ENCODE measurements at regions not wholly inside any gene's neighbourhood (a gene's known extent, or its start where the extent isn't known, plus 50 kb on each side); places are given as distances from the start of the nearest gene placed in this dataset.
"Not testable (repeated sequence)": the region's sequence is repeated elsewhere in the genome, so short reads cannot be mapped to it uniquely, and the experiment has no call there.

GRCh38 chr12:75650595-75651341 is 139.4 kb upstream of the KRR1 start:
- TF ChIP-seq CTCF (conservative IDR thresholded peaks at IDR 0.05; ENCODE audit: low read depth, low read length) = no peak
- no peak for DNase-seq (ENCODE audit: low read depth)
- no peak overlapping the region for H3K4me3 ChIP-seq (ENCODE audit: low read length)

GRCh38 chr12:75650100-75650499 is 138.7 kb upstream of the KRR1 start:
- no peak for TF ChIP-seq CTCF (conservative IDR thresholded peaks at IDR 0.05; ENCODE audit: low read depth, low read length)
- H3K4me3 ChIP-seq (ENCODE audit: low read length) = no peak overlapping the region
- DNase-seq (ENCODE audit: low read depth) = no peak

- TF ChIP-seq CTCF (conservative IDR thresholded peaks at IDR 0.05; ENCODE audit: low read depth, low read length) = no peak
- no peak for DNase-seq (ENCODE audit: low read depth)
- no peak overlapping the region for H3K4me3 ChIP-seq (ENCODE audit: low read length)
Measured at GRCh38 chr12:75648856-75649255, 137.4 kb upstream of the KRR1 start.

- TF ChIP-seq CTCF (conservative IDR thresholded peaks at IDR 0.05; ENCODE audit: low read depth, low read length) = no peak
- H3K4me3 ChIP-seq (ENCODE audit: low read length) = no peak overlapping the region
- DNase-seq (ENCODE audit: low read depth) = no peak
Measured at GRCh38 chr12:75646329-75647210, 135.2 kb upstream of the KRR1 start.

- H3K4me3 ChIP-seq (ENCODE audit: low read length) = no peak overlapping the region
- DNase-seq (ENCODE audit: low read depth) = no peak
- TF ChIP-seq CTCF (conservative IDR thresholded peaks at IDR 0.05; ENCODE audit: low read depth, low read length) = no peak
Measured at GRCh38 chr12:75644472-75645072, 133.2 kb upstream of the KRR1 start.

GRCh38 chr12:75643119-75643518 is 131.7 kb upstream of the KRR1 start:
- not testable (repeated sequence) for DNase-seq (ENCODE audit: low read depth); H3K4me3 ChIP-seq (ENCODE audit: low read length)

- no peak for TF ChIP-seq CTCF (conservative IDR thresholded peaks at IDR 0.05; ENCODE audit: low read depth, low read length)
- H3K4me3 ChIP-seq (ENCODE audit: low read length) = no peak overlapping the region
- DNase-seq (ENCODE audit: low read depth) = no peak
Measured at GRCh38 chr12:75642226-75642625, 130.8 kb upstream of the KRR1 start.
